HUES48 (cell line): ENCODE measurements at regions not wholly inside any gene's neighbourhood (a gene's known extent, or its start where the extent isn't known, plus 50 kb on each side); places are given as distances from the start of the nearest gene placed in this dataset.

ENCODE experiments used
- H3K27ac ChIP-seq: one replicate; pipeline ENCODE4 v1.7.0; 2013; ENCODE audit warnings: low read depth, low read length, inconsistent platforms
- H3K27me3 ChIP-seq: 2 replicates; pipeline ENCODE4 v1.6.1; 2013; ENCODE audit warnings: mild to moderate bottlenecking, low read length; ENCODE audit not compliant: control insufficient read depth, insufficient read depth
- H3K36me3 ChIP-seq: 2 replicates; pipeline ENCODE4 v1.6.1; 2013; ENCODE audit warnings: low read length; ENCODE audit not compliant: control insufficient read depth, insufficient read depth
- H3K4me1 ChIP-seq: 2 replicates; pipeline ENCODE4 v1.6.1; 2013; ENCODE audit warnings: mild to moderate bottlenecking, low read length; ENCODE audit not compliant: control insufficient read depth, insufficient read depth
- H3K4me3 ChIP-seq: 2 replicates; pipeline ENCODE4 v1.5.1; 2013; ENCODE audit warnings: mild to moderate bottlenecking, low read depth, low read length
- H3K9ac ChIP-seq: 2 replicates; pipeline ENCODE4 v1.6.1; 2013; ENCODE audit warnings: mild to moderate bottlenecking, low read depth, low read length, moderate library complexity
- H3K9me3 ChIP-seq: 2 replicates; pipeline ENCODE4 v1.6.1; 2013; ENCODE audit warnings: low read length; ENCODE audit not compliant: control insufficient read depth, insufficient read depth

DNA sequence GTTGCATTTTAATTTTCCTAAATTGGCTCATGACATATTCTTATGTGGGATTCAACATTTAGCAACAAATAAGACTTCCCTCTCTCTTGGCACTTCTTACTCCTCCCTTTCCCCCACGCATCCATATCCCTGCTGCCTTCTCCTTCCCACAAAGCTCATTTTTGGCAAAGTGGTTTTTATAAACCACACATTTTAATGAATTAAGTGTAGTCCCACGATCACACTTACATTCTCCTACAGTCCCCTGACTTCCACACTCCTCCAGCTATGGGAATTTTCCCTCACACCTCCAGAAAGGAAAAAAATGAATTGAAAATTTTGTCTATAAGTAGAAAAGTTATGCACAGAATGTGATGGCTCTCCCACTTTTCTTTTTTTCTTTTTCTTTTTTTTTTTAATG lies 345.0 kb downstream of the CD83 start:
- H3K9ac ChIP-seq: no peak overlapping the region
- no peak overlapping the region for H3K4me3 ChIP-seq
- H3K9me3 ChIP-seq: peaks cover 2% of the 10 kb centered on the region; the same call in 1 of the 2 replicates
- H3K27ac ChIP-seq: no peak overlapping the region
- no peaks in the 10 kb centered on the region for H3K27me3 ChIP-seq
- no peaks in the 10 kb centered on the region for H3K36me3 ChIP-seq
- peaks cover 5% of the 10 kb centered on the region; the same call in 1 of the 2 replicates for H3K4me1 ChIP-seq

DNA sequence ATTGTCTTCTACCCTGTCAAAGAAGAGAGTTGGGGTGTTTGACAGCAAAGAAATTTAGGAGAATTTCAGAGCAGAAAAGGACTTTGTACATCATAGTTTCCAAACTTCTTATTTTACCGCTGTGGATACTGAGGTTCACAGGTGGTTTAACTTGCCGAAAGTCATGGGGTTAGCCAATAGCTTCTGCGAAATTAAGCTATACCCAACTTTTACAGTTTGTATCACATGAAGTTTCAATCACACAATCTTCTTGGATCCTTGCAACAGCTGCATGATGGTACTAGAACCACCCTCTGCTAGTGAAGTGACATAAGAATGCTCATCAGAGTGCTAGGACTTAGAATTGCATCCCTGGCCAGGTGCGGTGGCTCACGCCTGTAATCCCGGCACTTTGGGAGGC lies 345.5 kb downstream of the CD83 start:
- Histone ChIP-seq H3K36me3 (no peaks in the 10 kb centered on the region), H3K27me3 (no peaks in the 10 kb centered on the region), H3K27ac (no peak overlapping the region), H3K4me1 (peaks cover 5% of the 10 kb centered on the region; the same call in 1 of the 2 replicates), H3K9ac (no peak overlapping the region), H3K4me3 (no peak overlapping the region), H3K9me3 (peaks cover 2% of the 10 kb centered on the region; the same call in 1 of the 2 replicates)

DNA sequence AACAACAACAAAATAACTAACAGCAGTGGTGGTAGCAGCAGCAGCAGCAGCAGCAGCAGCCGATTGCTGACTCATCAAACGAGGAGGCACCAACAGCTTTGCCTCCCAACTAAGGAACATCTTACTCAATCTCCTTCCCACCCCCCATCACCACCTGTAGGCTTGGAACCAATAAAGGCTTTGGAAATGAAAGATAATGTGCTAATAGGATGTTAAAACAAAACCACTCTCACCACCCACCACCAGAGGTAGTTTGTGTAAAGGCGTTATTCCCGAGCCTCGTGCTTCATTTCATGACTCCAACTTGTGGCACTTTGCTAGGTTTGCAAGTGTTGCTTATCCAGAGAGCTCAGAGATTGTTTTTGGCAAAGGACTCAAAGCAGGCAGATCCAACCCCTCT lies 346.5 kb downstream of the CD83 start:
- Histone ChIP-seq H3K27ac (no peak overlapping the region), H3K36me3 (no peaks in the 10 kb centered on the region), H3K4me3 (no peak overlapping the region), H3K9me3 (peaks cover 2% of the 10 kb centered on the region; the same call in 1 of the 2 replicates), H3K4me1 (peaks cover 5% of the 10 kb centered on the region; the same call in 1 of the 2 replicates), H3K9ac (no peak overlapping the region), H3K27me3 (no peaks in the 10 kb centered on the region)

DNA sequence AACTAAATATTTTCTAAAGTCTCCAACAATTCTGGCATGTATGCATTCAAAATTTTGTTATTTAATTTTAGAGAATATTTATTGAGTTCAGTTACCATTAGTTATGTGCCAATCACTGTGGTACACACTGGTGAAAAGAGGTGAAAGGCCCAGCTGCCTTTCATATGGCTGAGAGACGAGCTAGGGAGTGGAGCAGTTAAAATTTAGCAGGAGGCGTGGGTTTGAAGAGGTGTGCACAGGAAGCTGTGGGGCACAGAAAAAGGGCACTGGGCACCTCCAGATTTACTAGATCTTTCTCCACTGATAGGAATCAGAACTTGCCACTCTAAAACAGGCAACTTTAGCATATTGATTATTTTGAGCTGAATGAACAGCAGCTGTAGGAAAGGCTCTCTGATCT lies 347.1 kb downstream of the CD83 start:
- Histone ChIP-seq H3K9ac (no peak overlapping the region), H3K27me3 (no peaks in the 10 kb centered on the region), H3K27ac (no peak overlapping the region), H3K4me3 (no peak overlapping the region), H3K4me1 (peaks cover 5% of the 10 kb centered on the region; the same call in 1 of the 2 replicates), H3K9me3 (peaks cover 2% of the 10 kb centered on the region; the same call in 1 of the 2 replicates), H3K36me3 (no peaks in the 10 kb centered on the region)

DNA sequence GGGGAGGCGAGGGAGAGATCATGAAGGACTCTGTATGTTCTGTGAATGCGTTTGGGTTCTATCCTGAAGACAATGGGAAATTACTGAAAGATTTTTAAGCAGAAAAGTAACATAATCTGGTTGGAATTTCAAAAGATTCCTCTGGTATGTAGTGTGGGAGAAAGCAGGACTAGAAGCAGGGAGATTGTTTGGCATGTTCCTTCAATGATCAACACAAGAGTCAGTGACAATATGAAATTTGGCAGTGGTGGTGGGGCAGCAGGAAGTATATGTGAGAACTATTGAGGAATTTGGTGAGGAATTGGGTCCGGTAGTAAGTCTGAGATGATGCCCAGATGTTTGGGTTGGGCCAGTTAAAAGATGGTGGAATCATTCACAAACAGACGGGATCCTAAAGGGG lies 348.7 kb downstream of the CD83 start:
- H3K9me3 ChIP-seq: peaks cover 2% of the 10 kb centered on the region; the same call in 1 of the 2 replicates
- no peak overlapping the region for H3K9ac ChIP-seq
- H3K27ac ChIP-seq: no peak overlapping the region
- no peaks in the 10 kb centered on the region for H3K36me3 ChIP-seq
- H3K4me1 ChIP-seq: peaks cover 5% of the 10 kb centered on the region; the same call in 1 of the 2 replicates
- H3K27me3 ChIP-seq: no peaks in the 10 kb centered on the region
- H3K4me3 ChIP-seq: no peak overlapping the region

DNA sequence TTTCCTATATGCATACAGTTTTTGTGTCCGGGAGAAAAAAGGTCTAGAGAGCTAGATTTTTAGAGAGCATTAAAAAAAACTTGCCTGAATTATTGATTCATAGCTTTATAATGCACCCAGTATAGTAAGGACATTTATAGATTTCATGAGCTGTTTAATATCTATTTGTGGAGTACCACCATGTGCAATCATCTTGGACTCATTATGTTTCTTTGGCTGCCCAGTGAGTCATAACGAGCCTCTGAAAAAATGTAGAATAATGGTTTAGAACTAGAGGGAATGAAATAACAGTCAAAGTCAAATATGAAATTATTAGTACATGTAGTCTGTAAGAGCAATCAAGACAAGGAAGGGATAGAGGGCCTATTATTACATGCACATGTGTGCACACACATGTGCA lies 350.0 kb downstream of the CD83 start:
- H3K36me3 ChIP-seq: no peaks in the 10 kb centered on the region
- peaks cover 5% of the 10 kb centered on the region; the same call in 1 of the 2 replicates for H3K4me1 ChIP-seq
- H3K9me3 ChIP-seq: 0 out of 2 replicates have a peak, but pooled peaks cover 5% of the 10 kb centered on the region
- no peak overlapping the region for H3K9ac ChIP-seq
- H3K27ac ChIP-seq: no peak overlapping the region
- H3K4me3 ChIP-seq: no peak overlapping the region
- no peaks in the 10 kb centered on the region for H3K27me3 ChIP-seq

DNA sequence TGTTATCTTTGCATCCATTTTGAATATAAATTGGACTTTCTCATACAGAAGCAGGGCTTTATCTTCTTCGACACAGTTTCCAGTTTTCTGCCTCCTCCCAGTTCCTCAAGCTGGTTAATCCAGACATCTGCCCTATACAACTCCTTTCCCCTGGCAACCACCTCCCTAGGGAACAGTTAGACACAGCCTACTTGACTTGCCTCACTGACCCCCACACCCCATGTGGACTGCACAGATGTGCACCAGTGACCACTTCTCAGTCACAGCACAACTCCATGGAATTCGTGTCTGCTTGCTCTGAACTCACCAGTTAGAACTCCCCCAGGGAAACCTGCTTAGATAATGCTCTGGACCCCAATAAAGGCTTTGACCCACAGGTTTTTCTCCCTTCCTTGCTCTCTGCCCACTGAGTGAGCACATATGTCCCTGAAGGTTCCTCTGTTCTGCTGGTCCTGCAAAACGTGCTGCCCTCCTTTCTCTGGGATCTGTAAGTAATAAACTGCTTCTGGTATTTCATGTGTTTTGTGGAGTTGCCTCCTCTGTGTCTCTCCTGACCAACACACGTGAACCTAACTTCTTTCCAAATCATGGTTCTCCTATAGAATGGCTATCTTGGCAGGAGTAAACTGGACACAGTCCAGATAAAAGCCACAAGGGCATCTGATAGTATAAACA lies 351.2 kb downstream of the CD83 start:
- Histone ChIP-seq H3K36me3 (no peaks in the 10 kb centered on the region), H3K9ac (no peak overlapping the region), H3K4me1 (peaks cover 3% of the 10 kb centered on the region; the same call in 1 of the 2 replicates), H3K27ac (no peak overlapping the region), H3K4me3 (no peak overlapping the region), H3K27me3 (no peaks in the 10 kb centered on the region), H3K9me3 (0 out of 2 replicates have a peak, but pooled peaks cover 5% of the 10 kb centered on the region)

DNA sequence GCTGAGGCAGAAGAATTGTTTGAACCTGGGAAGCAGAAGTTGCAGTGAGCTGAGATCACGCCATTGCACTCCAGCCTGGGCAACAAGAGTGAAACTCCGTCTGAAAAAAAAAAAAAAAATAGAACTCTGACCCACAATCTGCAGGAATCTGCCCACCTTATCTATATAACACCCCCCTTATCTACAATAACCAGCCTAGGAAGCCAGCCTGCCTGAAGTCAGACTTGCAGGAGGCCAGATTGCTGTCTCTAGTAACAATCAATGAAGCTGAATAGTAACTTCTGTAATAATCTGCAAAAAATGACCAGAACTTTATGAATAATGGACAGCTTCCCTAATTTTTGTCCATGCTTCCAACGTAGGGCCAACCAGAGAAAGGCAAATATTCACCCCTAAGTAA lies 352.5 kb downstream of the CD83 start:
- H3K4me1 ChIP-seq: no peaks in the 10 kb centered on the region
- H3K9me3 ChIP-seq: 0 out of 2 replicates have a peak, but pooled peaks cover 5% of the 10 kb centered on the region
- no peak overlapping the region for H3K27ac ChIP-seq
- no peak overlapping the region for H3K4me3 ChIP-seq
- H3K9ac ChIP-seq: no peak overlapping the region
- no peaks in the 10 kb centered on the region for H3K27me3 ChIP-seq
- H3K36me3 ChIP-seq: no peaks in the 10 kb centered on the region

DNA sequence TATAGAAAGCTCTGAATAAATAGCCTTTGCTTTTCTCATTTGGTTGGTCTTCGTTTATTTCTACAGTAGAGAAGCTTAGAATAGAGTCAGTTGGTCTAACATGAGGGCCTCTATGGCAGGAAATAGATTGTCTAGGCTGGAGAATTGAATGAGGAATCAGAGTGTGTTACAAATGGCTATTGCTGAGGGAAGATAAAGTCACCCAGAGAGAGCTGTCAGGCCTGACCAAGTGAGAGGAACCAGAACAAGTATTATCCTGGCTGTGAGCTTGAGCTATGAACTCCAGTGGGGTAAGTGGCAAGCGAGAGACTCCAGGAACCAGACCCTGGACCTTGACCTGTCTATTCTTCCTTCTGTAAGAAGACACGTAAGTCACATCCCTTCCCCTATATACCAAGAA lies 353.1 kb downstream of the CD83 start:
- H3K9ac ChIP-seq: no peak overlapping the region
- no peak overlapping the region for H3K27ac ChIP-seq
- H3K9me3 ChIP-seq: 0 out of 2 replicates have a peak, but pooled peaks cover 5% of the 10 kb centered on the region
- H3K4me3 ChIP-seq: no peak overlapping the region
- H3K27me3 ChIP-seq: no peaks in the 10 kb centered on the region
- no peaks in the 10 kb centered on the region for H3K36me3 ChIP-seq
- no peaks in the 10 kb centered on the region for H3K4me1 ChIP-seq

DNA sequence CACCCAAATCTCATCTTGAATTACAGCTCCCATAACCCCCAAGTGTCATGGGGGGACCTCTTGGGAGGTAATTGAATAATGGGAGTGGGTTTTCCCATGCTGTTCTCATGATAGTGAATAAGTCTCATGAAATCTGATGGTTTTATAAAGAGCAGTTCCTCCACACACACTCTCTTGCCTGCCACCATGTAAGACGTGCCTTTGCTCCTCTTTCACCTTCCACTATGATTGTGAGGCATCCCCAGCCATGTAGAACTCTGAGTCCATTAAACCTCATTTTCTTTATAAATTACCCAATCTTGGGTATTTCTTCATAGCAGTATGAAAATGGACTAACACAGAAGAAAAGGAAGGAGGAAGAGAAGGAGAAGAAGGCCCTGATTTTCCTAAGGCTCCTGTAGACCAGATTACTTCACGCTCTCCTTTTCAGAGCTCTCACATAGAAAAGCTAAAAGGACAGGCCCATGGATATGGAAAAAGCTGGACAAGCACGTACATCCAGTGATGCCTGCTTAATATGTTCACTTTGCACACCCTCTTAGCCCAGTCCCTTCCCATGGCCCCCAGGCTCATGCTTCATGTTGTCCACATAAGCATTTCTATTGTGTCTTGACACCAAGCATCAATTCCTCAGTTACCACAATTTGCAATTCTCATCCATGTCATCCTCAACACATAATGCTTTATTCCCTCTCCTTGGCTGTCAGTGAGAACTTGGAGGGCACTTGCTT lies 354.8 kb downstream of the CD83 start:
- H3K9ac ChIP-seq: no peak overlapping the region
- no peaks in the 10 kb centered on the region for H3K36me3 ChIP-seq
- H3K4me3 ChIP-seq: no peak overlapping the region
- H3K9me3 ChIP-seq: 0 out of 2 replicates have a peak, but pooled peaks cover 5% of the 10 kb centered on the region
- no peaks in the 10 kb centered on the region for H3K27me3 ChIP-seq
- no peaks in the 10 kb centered on the region for H3K4me1 ChIP-seq
- no peak overlapping the region for H3K27ac ChIP-seq

DNA sequence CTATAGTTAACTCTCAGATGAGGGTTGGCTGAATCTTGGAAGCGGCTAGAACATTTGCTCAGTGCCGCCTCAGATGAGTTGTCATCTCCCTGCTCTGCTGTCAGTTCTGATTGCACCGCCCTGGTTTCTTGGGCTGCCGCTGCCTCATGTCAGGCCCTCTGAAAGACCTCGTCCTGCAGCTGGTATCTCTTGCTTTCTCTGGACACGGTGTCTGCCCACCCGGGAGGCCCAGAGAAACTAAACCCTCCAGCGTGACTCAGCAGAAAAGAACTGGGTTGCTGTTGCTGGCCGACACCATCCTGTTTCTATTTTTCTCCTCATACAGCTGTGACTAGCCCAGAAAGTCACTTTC lies 355.4 kb downstream of the CD83 start:
- no peak overlapping the region for H3K4me3 ChIP-seq
- no peak overlapping the region for H3K27ac ChIP-seq
- no peak overlapping the region for H3K9ac ChIP-seq
- no peaks in the 10 kb centered on the region for H3K36me3 ChIP-seq
- H3K9me3 ChIP-seq: 0 out of 2 replicates have a peak, but pooled peaks cover 5% of the 10 kb centered on the region
- no peaks in the 10 kb centered on the region for H3K27me3 ChIP-seq
- H3K4me1 ChIP-seq: no peaks in the 10 kb centered on the region
